ENCODE measurements at regions not wholly inside any gene's neighbourhood (a gene's known extent, or its start where the extent isn't known, plus 50 kb on each side); places are given as distances from the start of the nearest gene placed in this dataset.

- DNase-seq (ENCODE audit: low read depth in 1 of 2, low spot score in 1 of 2): no peak
Observed at GRCh38 chrX:10078266-10078665, 78.5 kb upstream of the CLCN4 start.

GRCh38 chrX:10079231-10079630, 77.5 kb upstream of the CLCN4 start:
- DNase-seq (ENCODE audit: low read depth in 1 of 2, low spot score in 1 of 2): no peak

GRCh38 chrX:10083809-10084208, 73.0 kb upstream of the CLCN4 start:
- no peak for DNase-seq (ENCODE audit: low read depth in 1 of 2, low spot score in 1 of 2)

GRCh38 chrX:10085223-10085622, 71.6 kb upstream of the CLCN4 start:
- no peak for DNase-seq (ENCODE audit: low read depth in 1 of 2, low spot score in 1 of 2)

GRCh38 chrX:10086676-10087075, 70.1 kb upstream of the CLCN4 start:
- no peak for DNase-seq (ENCODE audit: low read depth in 1 of 2, low spot score in 1 of 2)

- DNase-seq (ENCODE audit: low read depth in 1 of 2, low spot score in 1 of 2): no peak
Observed at GRCh38 chrX:10087391-10087790, 69.4 kb upstream of the CLCN4 start.

GRCh38 chrX:10089378-10089795, 67.4 kb upstream of the CLCN4 start:
- no peak for DNase-seq (ENCODE audit: low read depth in 1 of 2, low spot score in 1 of 2)

- no peak for DNase-seq (ENCODE audit: low read depth in 1 of 2, low spot score in 1 of 2)
Observed at GRCh38 chrX:10090319-10090718, 66.5 kb upstream of the CLCN4 start.

- DNase-seq (ENCODE audit: low read depth in 1 of 2, low spot score in 1 of 2): no peak
Observed at GRCh38 chrX:10095246-10095645, 61.5 kb upstream of the CLCN4 start.

GRCh38 chrX:10095698-10096432, 60.9 kb upstream of the CLCN4 start:
- no peak for DNase-seq (ENCODE audit: low read depth in 1 of 2, low spot score in 1 of 2)

- DNase-seq (ENCODE audit: low read depth in 1 of 2, low spot score in 1 of 2): peak in 1 of 2 donors; percentile 36
Observed at GRCh38 chrX:10098270-10098713, 58.5 kb upstream of the CLCN4 start.

GRCh38 chrX:10099411-10099810, 57.4 kb upstream of the CLCN4 start:
- no peak for DNase-seq (ENCODE audit: low read depth in 1 of 2, low spot score in 1 of 2)

- no peak for DNase-seq (ENCODE audit: low read depth in 1 of 2, low spot score in 1 of 2)
Observed at GRCh38 chrX:10101269-10101668, 55.5 kb upstream of the CLCN4 start.

- no peak for DNase-seq (ENCODE audit: low read depth in 1 of 2, low spot score in 1 of 2)
Observed at GRCh38 chrX:10102046-10102704, 54.6 kb upstream of the CLCN4 start.

GRCh38 chrX:10103023-10103422, 53.8 kb upstream of the CLCN4 start:
- DNase-seq (ENCODE audit: low read depth in 1 of 2, low spot score in 1 of 2): no peak

- DNase-seq (ENCODE audit: low read depth in 1 of 2, low spot score in 1 of 2): no peak
Observed at GRCh38 chrX:10104958-10105658, 51.7 kb upstream of the CLCN4 start.

- peak in 1 of 2 donors; percentile 20 for DNase-seq (ENCODE audit: low read depth in 1 of 2, low spot score in 1 of 2)
Observed at GRCh38 chrX:10106806-10107205, 50.0 kb upstream of the CLCN4 start.

All from activated T-helper 1 cell treated with anti-CD3 and anti-CD28 coated beads, Interleukin-2, amount 50 U/mL, for 16 hours (primary cell).